ENCODE measurements at regions not wholly inside any gene's neighbourhood (a gene's known extent, or its start where the extent isn't known, plus 50 kb on each side); places are given as distances from the start of the nearest gene placed in this dataset.

- CTCF ChIA-PET, result no interaction called here
- DNase-seq (ENCODE audit: low read depth in 1 of 2, low spot score in 1 of 2) (no peak), ATAC-seq (no peak), FAIRE-seq (no peak)
- Histone ChIP-seq H3K4me1 (no peaks in the 10 kb centered on the region), H3K4me3 (no peak overlapping the region), H3K27ac (no peak overlapping the region), H3K9me3 (no peaks in the 10 kb centered on the region), H3K4me2 (no peak overlapping the region)
- POLR2A ChIA-PET, result no interaction called here
- TF ChIP-seq ZNF302 (CRISPR knock-in tag; IDR thresholded peaks at IDR 0.05), result no peak
- no peak for TF ChIP-seq RFX5 (IDR thresholded peaks at IDR 0.05)
- TF ChIP-seq JUN (IDR thresholded peaks at IDR 0.05), result no peak
- no peak for TF ChIP-seq ESRRA (IDR thresholded peaks at IDR 0.05; ENCODE audit: borderline replicate concordance, low read length)
- TF ChIP-seq E2F6 (IDR thresholded peaks at IDR 0.05; ENCODE audit: borderline replicate concordance, low read depth), result no peak
- TF ChIP-seq MAZ (IDR thresholded peaks at IDR 0.05; ENCODE audit: borderline replicate concordance, low read depth, low read length), result no peak
- no peak for TF ChIP-seq FOSB (CRISPR knock-in tag; IDR thresholded peaks at IDR 0.05)
- no peak for TF ChIP-seq KDM1A (IDR thresholded peaks at IDR 0.05; ENCODE audit: low read depth)
- no peak for TF ChIP-seq CHD4 (IDR thresholded peaks at IDR 0.05; ENCODE audit: borderline replicate concordance)
- TF ChIP-seq NPAS2 (CRISPR knock-in tag; IDR thresholded peaks at IDR 0.05; ENCODE audit: borderline replicate concordance), result no peak
- TF ChIP-seq GATA3 (IDR thresholded peaks at IDR 0.05; ENCODE audit: borderline replicate concordance), result no peak
- no peak for TF ChIP-seq USF2 (IDR thresholded peaks at IDR 0.05)
- TF ChIP-seq ELK1 (IDR thresholded peaks at IDR 0.05; ENCODE audit: low read depth, low read length), result no peak
- no peak for TF ChIP-seq RCOR1 (IDR thresholded peaks at IDR 0.05; ENCODE audit: low read depth, low read length)
- no peak for TF ChIP-seq TFCP2L1 (CRISPR knock-in tag; IDR thresholded peaks at IDR 0.05)
- TF ChIP-seq EHMT2 (IDR thresholded peaks at IDR 0.05; ENCODE audit: low read depth), result no peak
- no peak for TF ChIP-seq HOXB5 (CRISPR knock-in tag; IDR thresholded peaks at IDR 0.05)
- WGBS (ENCODE audit: missing lambda C conversion rate), result 23% methylated on average over 4 of the region's 4 CpGs
Observed at GRCh38 chr18:72360634-72361033, 183.5 kb downstream of the CBLN2 start.

GRCh38 chr18:72342933-72343332, 201.2 kb downstream of the CBLN2 start:
- no peak for TF ChIP-seq KDM1A (IDR thresholded peaks at IDR 0.05; ENCODE audit: low read depth)
- no peak for TF ChIP-seq EHF (CRISPR knock-in tag; IDR thresholded peaks at IDR 0.05)
- no peak for TF ChIP-seq EHMT2 (IDR thresholded peaks at IDR 0.05; ENCODE audit: low read depth)
- TF ChIP-seq CEBPB (IDR thresholded peaks at IDR 0.05), result no peak
- FAIRE-seq (no peak), DNase-seq (ENCODE audit: low read depth in 1 of 2, low spot score in 1 of 2) (no peak), ATAC-seq (no peak)
- ChIA-PET POLR2A (no interaction called here), CTCF (no interaction called here)
- no peak overlapping the region for H3K4me2 ChIP-seq
- no peak overlapping the region for H3K27ac ChIP-seq
- no peaks in the 10 kb centered on the region for H3K9me3 ChIP-seq
- H3K4me1 ChIP-seq, result no peaks in the 10 kb centered on the region
- H3K4me3 ChIP-seq, result no peak overlapping the region
- whole genome bisulfite sequencing (ENCODE audit: missing lambda C conversion rate), result 12% methylated on average over 2 of the region's 2 CpGs

- POLR2A ChIA-PET, result no interaction called here
- FAIRE-seq (no peak), ATAC-seq (no peak), DNase-seq (ENCODE audit: low read depth in 1 of 2, low spot score in 1 of 2) (no peak)
- H3K27ac ChIP-seq, result no peak overlapping the region
- no peak overlapping the region for H3K4me3 ChIP-seq
- no peaks in the 10 kb centered on the region for H3K9me3 ChIP-seq
- CTCF ChIA-PET, result no interaction called here
- 29% methylated on average over 1 of the region's 1 CpG for WGBS (ENCODE audit: missing lambda C conversion rate)
- H3K4me2 ChIP-seq, result no peak overlapping the region
- TF ChIP-seq CBX8 (IDR thresholded peaks at IDR 0.05), result no peak
- TF ChIP-seq CHD2 (IDR thresholded peaks at IDR 0.05; ENCODE audit: low read length, partially characterized antibody), result no peak
- no peak for TF ChIP-seq MAX (IDR thresholded peaks at IDR 0.05)
- no peaks in the 10 kb centered on the region for H3K4me1 ChIP-seq
Observed at GRCh38 chr18:72339976-72340375, 204.2 kb downstream of the CBLN2 start.
